Heart left ventricle (tissue), 16 donors: ENCODE measurements at regions not wholly inside any gene's neighbourhood (a gene's known extent, or its start where the extent isn't known, plus 50 kb on each side); places are given as distances from the start of the nearest gene placed in this dataset.

Experiments used
- ATAC-seq, 4 donors: fragments of 200-7000 bp; cut with Tn5 transposase; one replicate each; pipeline ENCODE4 v1.9.1; 2020 to 2022; ENCODE audit warnings: moderate library complexity in 4 of 4, mild to moderate bottlenecking in 3 of 4, moderate number of reproducible peaks in 1 of 4
- DNase-seq, 5 donors: peaks; one replicate each; pipeline ENCODE4 v3.0.0-alpha.2; 2020
- H3K27ac ChIP-seq, 12 donors: fragments of 200-600 bp; sonication (generic) in 4 of 12; one replicate each; pipeline versions ENCODE4 v1.5.0 to v1.8.0; 2016 to 2022; ENCODE audit warnings: mild to moderate bottlenecking in 2 of 12
- H3K27me3 ChIP-seq, 9 donors: fragments of 200-600 bp; sonication (generic) in 2 of 9; one replicate each; pipeline versions ENCODE4 v1.5.1 to v1.8.0; 2016 to 2022; ENCODE audit warnings: mild to moderate bottlenecking in 3 of 9
- H3K36me3 ChIP-seq, 9 donors: fragments of 200-600 bp; sonication (generic) in 2 of 9; one replicate each; pipeline versions ENCODE4 v1.5.0 to v1.8.0; 2018 to 2022; ENCODE audit warnings: mild to moderate bottlenecking in 2 of 9
- H3K4me1 ChIP-seq, 12 donors: fragments of 200-600 bp; sonication (generic) in 4 of 12; one replicate each; pipeline versions ENCODE4 v1.5.0 to v1.8.0; 2016 to 2022; ENCODE audit warnings: mild to moderate bottlenecking in 3 of 12
- H3K4me3 ChIP-seq, 12 donors: fragments of 200-600 bp; sonication (generic) in 4 of 12; one replicate each; pipeline versions ENCODE4 v1.5.0 to v1.8.0; 2017 to 2022; ENCODE audit warnings: mild to moderate bottlenecking in 9 of 12, moderate library complexity in 4 of 12
- H3K9me3 ChIP-seq, 12 donors: fragments of 200-600 bp; sonication (generic) in 4 of 12; one replicate each; pipeline versions ENCODE4 v1.5.0 to v1.8.0; 2016 to 2022; ENCODE audit warnings: mild to moderate bottlenecking in 1 of 12
- POLR2A ChIP-seq, 2 donors: fragments of 450-650 bp; IDR thresholded peaks; one replicate each; pipeline ENCODE4 v1.6.1; 2017; ENCODE audit warnings: antibody characterized with exemption in 2 of 2, mild to moderate bottlenecking in 2 of 2, moderate library complexity in 2 of 2
- WGBS, 4 donors: extraction: QIAGEN DNeasy Blood & Tissue Kit in 2 of 4; methylation state at CpG; one replicate each; pipeline versions ENCODE4 v1.1.5 to v1.1.7; 2013 to 2018; 5-methylcytosine and 5-hydroxymethylcytosine counted together
- intact Hi-C, 10 donors: fragments of 100-400 bp; cut with DNase I; formaldehyde crosslinking; loops; one replicate each; pipeline versions ENCODE4 v1.11.1 to v1.14.2; 2022
- TF ChIP-seq, protein P1 (sequence below), 12 donors: fragments of 200-600 bp; sonication (generic) in 4 of 12; IDR thresholded peaks; one replicate each; pipeline versions ENCODE4 v1.5.0 to v1.8.0; 2018 to 2022; ENCODE audit warnings: antibody characterized with exemption in 12 of 12, mild to moderate bottlenecking in 5 of 12
- donor health status: ischemic (EF 13 %, LVEDD 7.1; RV severe dilation, severe dysfunction).
- donor health status: healthy with polysubstance abuse.
- donor health status: DM: no; HTN: yes; CAD: no.
- donor health status: DM: no; HTN: no; CAD: no.
- donor health status: ischemic (EF 25% LVEDD 6.9; RV normal size, moderate dysfunction).
- donor health status: ischemic (EF 25% LVEDD 5.7; RV mildly dilated, moderate dysfunction).
- donor health status: healthy.
- donor health status: DM: yes; HTN: yes; CAD: no.
- donor health status: ischemic (EF 35%, LVEDD 5.7; RV mildly dilated, moderate dysfunction).
- donor health status: nonischemic (EF 11% LVEDD 7.7; RV severe dilation, severe dysfunction).
- donor health status: DM: yes; HTN: yes; CAD: no.
- donor health status: PGD.
- donor health status: ischemic (EF 29% LVEDD 5.4; RV normal size, mild dysfunction).
- donor health status: nonischemic (EF 23%, LVEDD 6.1; RV moderate dilation, normal function).

DNA sequence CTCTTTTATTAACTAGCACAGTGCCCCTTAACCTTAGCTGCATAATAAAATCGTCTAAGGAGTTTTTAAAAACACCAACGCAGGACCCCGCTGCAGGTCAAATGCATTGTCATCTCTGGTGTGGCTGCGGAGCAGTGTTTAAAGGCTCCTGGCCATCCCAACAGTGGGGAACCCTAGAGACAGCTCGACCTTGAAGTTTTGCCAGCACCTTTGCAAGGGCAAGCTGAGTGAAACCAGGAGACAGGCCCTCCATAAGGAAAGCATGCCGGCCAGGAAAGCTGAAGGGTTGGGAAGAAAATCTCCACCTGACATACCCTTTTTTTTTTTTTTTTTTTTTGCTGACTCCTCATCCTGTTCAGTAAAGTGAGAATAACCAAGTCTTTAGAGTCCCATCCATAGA, 349.0 kb downstream of the CMPK2 start:
- Histone ChIP-seq H3K27me3 (peaks cover 0 to 3% (median 0%) of the 10 kb centered on the region in 9 donors), H3K4me1 (no peaks in the 10 kb centered on the region), H3K4me3 (no peak overlapping the region), H3K27ac (no peak overlapping the region), H3K9me3 (no peaks in the 10 kb centered on the region), H3K36me3 (no peaks in the 10 kb centered on the region)
- DNase-seq (peak in 2 of 5 donors; percentile 18 to 29), ATAC-seq (peak in 2 of 4 donors; percentile 37 to 52)
- WGBS, 4 donors: 55 to 61% (median 56%) methylated on average over 6 of the region's 6 CpGs
- intact Hi-C loops: no loop called here
- TF ChIP-seq, protein P1, sequence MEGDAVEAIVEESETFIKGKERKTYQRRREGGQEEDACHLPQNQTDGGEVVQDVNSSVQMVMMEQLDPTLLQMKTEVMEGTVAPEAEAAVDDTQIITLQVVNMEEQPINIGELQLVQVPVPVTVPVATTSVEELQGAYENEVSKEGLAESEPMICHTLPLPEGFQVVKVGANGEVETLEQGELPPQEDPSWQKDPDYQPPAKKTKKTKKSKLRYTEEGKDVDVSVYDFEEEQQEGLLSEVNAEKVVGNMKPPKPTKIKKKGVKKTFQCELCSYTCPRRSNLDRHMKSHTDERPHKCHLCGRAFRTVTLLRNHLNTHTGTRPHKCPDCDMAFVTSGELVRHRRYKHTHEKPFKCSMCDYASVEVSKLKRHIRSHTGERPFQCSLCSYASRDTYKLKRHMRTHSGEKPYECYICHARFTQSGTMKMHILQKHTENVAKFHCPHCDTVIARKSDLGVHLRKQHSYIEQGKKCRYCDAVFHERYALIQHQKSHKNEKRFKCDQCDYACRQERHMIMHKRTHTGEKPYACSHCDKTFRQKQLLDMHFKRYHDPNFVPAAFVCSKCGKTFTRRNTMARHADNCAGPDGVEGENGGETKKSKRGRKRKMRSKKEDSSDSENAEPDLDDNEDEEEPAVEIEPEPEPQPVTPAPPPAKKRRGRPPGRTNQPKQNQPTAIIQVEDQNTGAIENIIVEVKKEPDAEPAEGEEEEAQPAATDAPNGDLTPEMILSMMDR (IDR thresholded peaks at IDR 0.05): no peak
- TF ChIP-seq POLR2A (IDR thresholded peaks at IDR 0.05): no peak

DNA sequence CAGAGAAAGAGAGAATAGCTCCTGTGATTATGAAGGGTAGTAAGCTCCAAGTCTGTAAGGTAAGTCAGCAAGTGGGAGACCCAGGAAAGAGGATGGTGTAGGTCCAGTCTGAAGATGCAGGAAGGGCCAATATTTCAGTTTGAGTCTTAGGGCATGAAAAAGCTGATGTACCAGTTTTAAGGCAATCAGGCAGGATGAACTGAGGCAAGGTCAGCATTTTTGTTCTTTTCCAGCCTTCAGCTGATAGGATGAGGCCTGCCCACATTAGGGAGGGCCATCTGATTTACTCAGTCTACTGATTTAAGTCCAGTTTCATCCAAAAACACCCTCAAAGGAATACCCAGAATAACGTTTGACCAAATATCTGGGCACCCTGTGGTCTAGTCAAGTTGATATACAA, 347.3 kb downstream of the CMPK2 start:
- no peak for TF ChIP-seq POLR2A (IDR thresholded peaks at IDR 0.05)
- H3K36me3 ChIP-seq: no peaks in the 10 kb centered on the region
- WGBS, 4 donors: 25 to 76% (median 66%) methylated on average over 1 of the region's 1 CpG
- no peak overlapping the region for H3K27ac ChIP-seq
- H3K4me1 ChIP-seq: no peaks in the 10 kb centered on the region
- ATAC-seq (no peak), DNase-seq (no peak)
- no peak overlapping the region for H3K4me3 ChIP-seq
- peaks cover 0 to 3% (median 0%) of the 10 kb centered on the region in 9 donors for H3K27me3 ChIP-seq
- intact Hi-C loops: no loop called here
- no peaks in the 10 kb centered on the region for H3K9me3 ChIP-seq

DNA sequence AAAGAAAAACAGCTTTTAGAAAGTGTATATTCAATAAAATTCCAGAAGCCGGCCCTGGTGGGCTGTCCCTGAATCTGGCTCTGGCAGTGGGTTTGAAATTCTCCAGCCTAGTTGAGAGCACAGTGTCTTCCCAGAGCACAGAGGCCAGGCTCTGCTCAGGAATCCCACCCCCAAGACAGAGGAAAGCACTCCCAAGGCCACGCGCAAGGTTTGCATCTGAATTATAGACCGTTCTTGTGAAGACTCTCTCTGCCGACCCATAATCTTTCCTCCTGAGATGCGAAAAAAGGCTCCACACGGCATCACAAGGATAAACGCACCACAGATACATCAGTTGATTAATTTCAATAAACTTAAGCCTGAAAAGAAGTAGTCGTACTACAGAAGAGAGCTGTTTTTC, 342.2 kb downstream of the CMPK2 start:
- no peaks in the 10 kb centered on the region for H3K4me1 ChIP-seq
- H3K4me3 ChIP-seq: no peak overlapping the region
- DNase-seq (no peak), ATAC-seq (no peak)
- H3K36me3 ChIP-seq: no peaks in the 10 kb centered on the region
- peaks cover 0 to 4% (median 0%) of the 10 kb centered on the region in 9 donors for H3K27me3 ChIP-seq
- H3K9me3 ChIP-seq: no peaks in the 10 kb centered on the region
- intact Hi-C loops: no loop called here
- TF ChIP-seq POLR2A (IDR thresholded peaks at IDR 0.05): no peak
- TF ChIP-seq, protein P1 (IDR thresholded peaks at IDR 0.05): no peak
- H3K27ac ChIP-seq: no peak overlapping the region
- WGBS, 4 donors: 70 to 81% (median 74%) methylated on average over 9 of the region's 9 CpGs

DNA sequence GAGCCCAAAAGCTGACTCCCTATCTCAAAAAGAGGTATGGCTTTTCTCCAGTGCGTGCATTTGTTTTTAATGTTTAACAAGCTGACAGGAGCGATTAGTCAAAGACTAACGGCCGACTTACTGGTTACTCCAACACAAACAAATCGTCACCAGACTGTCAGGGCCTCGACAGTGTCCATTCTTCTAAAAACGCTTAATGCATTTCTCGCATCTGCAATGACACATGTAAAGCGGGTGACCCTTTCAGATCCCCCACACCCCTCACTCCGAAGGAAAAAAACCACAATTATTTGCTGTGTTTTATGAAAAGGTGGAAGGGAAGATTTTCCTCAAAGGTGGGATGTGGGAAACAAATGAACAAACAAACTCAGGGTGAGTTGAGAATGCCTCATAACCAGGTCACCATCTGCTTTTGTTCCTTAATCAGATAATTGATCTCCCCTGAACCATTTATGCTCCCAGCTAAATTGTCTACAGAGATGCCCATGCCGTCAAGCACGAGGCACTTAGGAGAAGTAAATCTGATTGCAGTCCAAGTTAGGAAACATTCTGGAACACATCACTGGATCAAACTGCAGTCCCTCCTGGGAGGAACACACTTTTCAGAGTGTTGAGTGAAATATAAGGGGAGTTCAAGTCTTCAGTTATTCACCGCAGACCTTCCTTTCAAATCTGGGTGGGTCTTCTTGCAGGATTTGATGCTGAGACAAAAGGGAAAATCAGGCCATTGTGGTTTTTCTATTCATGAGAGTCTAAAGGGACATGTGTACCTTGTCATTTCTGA, 340.8 kb downstream of the CMPK2 start:
- TF ChIP-seq, protein P1 (IDR thresholded peaks at IDR 0.05): no peak
- no peak for TF ChIP-seq POLR2A (IDR thresholded peaks at IDR 0.05)
- WGBS, 4 donors: 59 to 67% (median 64%) methylated on average over 13 of the region's 13 CpGs

More for the DNA sequence above, 340.8 kb downstream of the CMPK2 start:
- intact Hi-C loops: no loop called here
- Histone ChIP-seq H3K36me3 (no peaks in the 10 kb centered on the region), H3K9me3 (no peaks in the 10 kb centered on the region), H3K27me3 (peaks cover 0 to 4% (median 0%) of the 10 kb centered on the region in 9 donors), H3K4me3 (no peak overlapping the region), H3K27ac (no peak overlapping the region), H3K4me1 (no peaks in the 10 kb centered on the region)
- DNase-seq (no peak), ATAC-seq (no peak)
